GM12873 (cell line): ENCODE measurements at regions not wholly inside any gene's neighbourhood (a gene's known extent, or its start where the extent isn't known, plus 50 kb on each side); places are given as distances from the start of the nearest gene placed in this dataset.

Experiments
- TF ChIP-seq, protein P1 (sequence below): IDR thresholded peaks from 2 replicates; pipeline ENCODE4 v1.5.1; 2012; ENCODE audit warnings: low read depth, mild to moderate bottlenecking, moderate library complexity, low read length, control low read depth; ENCODE audit not compliant: insufficient read depth; ENCODE audit errors: missing control alignments

GRCh38 chr7:124411796-124412195, 353.8 kb downstream of the GPR37 start:
- TF ChIP-seq, protein P1, sequence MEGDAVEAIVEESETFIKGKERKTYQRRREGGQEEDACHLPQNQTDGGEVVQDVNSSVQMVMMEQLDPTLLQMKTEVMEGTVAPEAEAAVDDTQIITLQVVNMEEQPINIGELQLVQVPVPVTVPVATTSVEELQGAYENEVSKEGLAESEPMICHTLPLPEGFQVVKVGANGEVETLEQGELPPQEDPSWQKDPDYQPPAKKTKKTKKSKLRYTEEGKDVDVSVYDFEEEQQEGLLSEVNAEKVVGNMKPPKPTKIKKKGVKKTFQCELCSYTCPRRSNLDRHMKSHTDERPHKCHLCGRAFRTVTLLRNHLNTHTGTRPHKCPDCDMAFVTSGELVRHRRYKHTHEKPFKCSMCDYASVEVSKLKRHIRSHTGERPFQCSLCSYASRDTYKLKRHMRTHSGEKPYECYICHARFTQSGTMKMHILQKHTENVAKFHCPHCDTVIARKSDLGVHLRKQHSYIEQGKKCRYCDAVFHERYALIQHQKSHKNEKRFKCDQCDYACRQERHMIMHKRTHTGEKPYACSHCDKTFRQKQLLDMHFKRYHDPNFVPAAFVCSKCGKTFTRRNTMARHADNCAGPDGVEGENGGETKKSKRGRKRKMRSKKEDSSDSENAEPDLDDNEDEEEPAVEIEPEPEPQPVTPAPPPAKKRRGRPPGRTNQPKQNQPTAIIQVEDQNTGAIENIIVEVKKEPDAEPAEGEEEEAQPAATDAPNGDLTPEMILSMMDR = no peak

GRCh38 chr7:124403587-124403986, 362.0 kb downstream of the GPR37 start:
- TF ChIP-seq, protein P1 = no peak

GRCh38 chr7:124403112-124403511, 362.5 kb downstream of the GPR37 start:
- TF ChIP-seq, protein P1 = no peak

GRCh38 chr7:124399941-124400340, 365.7 kb downstream of the GPR37 start:
- TF ChIP-seq, protein P1 = no peak

GRCh38 chr7:124398937-124399552, 366.2 kb upstream of the TMEM229A start:
- TF ChIP-seq, protein P1 = no peak

GRCh38 chr7:124397134-124397533, 364.3 kb upstream of the TMEM229A start:
- TF ChIP-seq, protein P1 = no peak

DNA sequence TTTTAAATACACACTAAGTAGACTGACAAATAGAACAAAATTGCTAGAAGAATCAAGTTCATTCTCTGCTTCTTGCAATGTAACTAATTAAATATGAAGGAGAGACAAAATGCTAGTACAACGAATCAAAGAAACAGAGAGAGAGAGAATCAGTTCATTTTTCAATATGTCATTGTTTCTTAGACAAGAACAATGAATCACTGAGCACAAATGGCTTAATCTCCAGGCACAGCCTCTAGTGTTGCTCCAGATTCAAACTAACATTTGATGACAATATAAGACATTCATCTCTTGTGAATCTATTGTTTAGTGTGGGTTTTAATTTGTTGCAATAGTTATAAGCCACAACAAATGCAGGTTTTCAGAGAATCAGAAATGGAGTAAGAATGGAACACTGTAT, 357.4 kb upstream of the TMEM229A start:
- TF ChIP-seq, protein P1 = no peak
